ENCODE measurements at regions not wholly inside any gene's neighbourhood (a gene's known extent, or its start where the extent isn't known, plus 50 kb on each side); places are given as distances from the start of the nearest gene placed in this dataset.

GRCh38 chr18:78158943-78159342 lies 820.7 kb upstream of the SALL3 start:
- Histone ChIP-seq H3K4me1 (ENCODE audit: insufficient read depth, low read length) (0 out of 2 replicates have a peak, but pooled peaks cover 3% of the 10 kb centered on the region), H3K36me3 (ENCODE audit: insufficient read depth, low read depth, low read length) (no peaks in the 10 kb centered on the region), H3K4me3 (ENCODE audit: low read length) (no peak overlapping the region), H3K27ac (ENCODE audit: low read length) (no peak overlapping the region), H3K9ac (ENCODE audit: low read depth, low read length) (no peak overlapping the region), H3K27me3 (ENCODE audit: insufficient read depth, low read length) (no peaks in the 10 kb centered on the region), H3K9me3 (ENCODE audit: insufficient read depth, low read depth, low read length) (no peaks in the 10 kb centered on the region)

DNA sequence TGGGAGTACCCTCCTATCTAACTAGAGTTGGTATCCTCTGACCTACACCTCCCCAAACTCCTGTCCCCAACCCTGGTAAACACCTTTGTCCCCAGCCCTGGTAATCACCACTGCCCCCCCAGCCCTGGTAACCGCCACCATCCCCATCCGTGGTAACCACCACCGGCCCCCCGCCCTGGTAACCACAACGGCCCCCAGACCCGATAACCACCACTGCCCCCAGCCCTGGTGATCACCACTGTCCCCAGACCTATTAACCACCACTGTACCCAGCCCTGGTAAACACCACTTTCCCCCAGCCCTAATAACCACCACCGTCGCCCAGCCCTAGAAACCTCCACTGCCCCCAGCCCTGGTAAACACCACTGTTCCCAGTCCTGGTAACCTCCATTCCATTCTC lies 820.2 kb upstream of the SALL3 start:
- Histone ChIP-seq H3K4me1 (ENCODE audit: insufficient read depth, low read length) (no peaks in the 10 kb centered on the region), H3K9me3 (ENCODE audit: insufficient read depth, low read depth, low read length) (no peaks in the 10 kb centered on the region), H3K36me3 (ENCODE audit: insufficient read depth, low read depth, low read length) (no peaks in the 10 kb centered on the region), H3K27me3 (ENCODE audit: insufficient read depth, low read length) (no peaks in the 10 kb centered on the region), H3K4me3 (ENCODE audit: low read length) (no peak overlapping the region), H3K9ac (ENCODE audit: low read depth, low read length) (no peak overlapping the region), H3K27ac (ENCODE audit: low read length) (no peak overlapping the region)

DNA sequence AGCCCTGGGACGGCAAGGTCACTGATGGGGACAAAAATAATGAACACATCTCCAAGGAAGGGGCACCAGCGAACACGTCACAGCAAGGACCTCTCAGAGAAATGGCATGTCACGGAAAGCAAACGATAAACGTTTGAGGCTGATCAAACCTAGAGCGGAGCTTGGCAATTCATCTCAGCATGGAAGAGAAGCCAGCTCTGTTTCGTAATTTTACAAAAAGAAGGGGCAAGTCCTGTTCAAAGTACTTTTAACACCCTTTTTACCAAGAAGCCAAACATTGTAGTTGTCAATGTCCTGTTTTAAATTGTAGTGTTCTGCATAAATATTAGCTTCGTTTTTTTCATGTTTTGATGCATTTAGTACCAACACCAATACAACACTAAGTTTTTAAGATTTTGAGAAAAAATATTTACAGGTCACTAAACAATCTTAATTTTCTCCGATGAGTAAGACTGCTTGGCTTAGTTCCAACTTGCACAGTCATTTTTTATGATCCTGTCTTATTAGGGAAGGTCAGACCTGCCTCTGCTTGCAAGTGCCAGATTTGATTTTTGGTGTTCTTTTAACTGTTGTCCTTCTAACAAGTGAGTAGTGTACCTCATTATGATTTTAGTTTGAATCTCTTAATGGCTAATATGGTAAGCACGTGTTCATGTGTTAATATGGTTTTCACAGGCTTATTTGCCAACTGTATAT lies 818.5 kb upstream of the SALL3 start:
- Histone ChIP-seq H3K4me1 (ENCODE audit: insufficient read depth, low read length) (no peaks in the 10 kb centered on the region), H3K4me3 (ENCODE audit: low read length) (no peak overlapping the region), H3K27me3 (ENCODE audit: insufficient read depth, low read length) (no peaks in the 10 kb centered on the region), H3K36me3 (ENCODE audit: insufficient read depth, low read depth, low read length) (no peaks in the 10 kb centered on the region), H3K27ac (ENCODE audit: low read length) (no peak overlapping the region), H3K9me3 (ENCODE audit: insufficient read depth, low read depth, low read length) (no peaks in the 10 kb centered on the region), H3K9ac (ENCODE audit: low read depth, low read length) (no peak overlapping the region)

GRCh38 chr18:78165525-78165924 lies 814.1 kb upstream of the SALL3 start:
- no peaks in the 10 kb centered on the region for H3K36me3 ChIP-seq (ENCODE audit: insufficient read depth, low read depth, low read length)
- H3K27ac ChIP-seq (ENCODE audit: low read length): no peak overlapping the region
- no peak overlapping the region for H3K4me3 ChIP-seq (ENCODE audit: low read length)
- no peaks in the 10 kb centered on the region for H3K9me3 ChIP-seq (ENCODE audit: insufficient read depth, low read depth, low read length)
- no peak overlapping the region for H3K9ac ChIP-seq (ENCODE audit: low read depth, low read length)
- H3K4me1 ChIP-seq (ENCODE audit: insufficient read depth, low read length): no peaks in the 10 kb centered on the region
- H3K27me3 ChIP-seq (ENCODE audit: insufficient read depth, low read length): no peaks in the 10 kb centered on the region

DNA sequence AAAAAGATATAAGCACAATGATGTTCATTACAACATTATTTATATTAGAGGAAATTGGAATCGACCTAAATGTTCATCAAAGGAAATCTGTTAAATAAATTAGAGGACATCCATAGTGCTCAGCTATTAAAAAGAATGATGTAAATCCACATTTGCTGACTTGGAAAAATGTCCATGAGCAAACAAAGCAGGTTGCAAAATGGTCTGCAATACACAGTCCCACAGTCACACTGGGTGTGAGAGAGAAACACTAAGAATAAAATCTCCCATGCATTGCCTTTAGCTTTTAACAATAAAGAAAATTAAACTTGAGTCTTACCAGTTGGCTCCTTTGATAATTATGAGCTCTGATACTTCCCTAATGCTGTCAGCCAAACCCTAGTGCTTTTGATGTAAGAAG lies 811.1 kb upstream of the SALL3 start:
- H3K27ac ChIP-seq (ENCODE audit: low read length): no peak overlapping the region
- no peaks in the 10 kb centered on the region for H3K27me3 ChIP-seq (ENCODE audit: insufficient read depth, low read length)
- no peaks in the 10 kb centered on the region for H3K9me3 ChIP-seq (ENCODE audit: insufficient read depth, low read depth, low read length)
- no peak overlapping the region for H3K4me3 ChIP-seq (ENCODE audit: low read length)
- no peaks in the 10 kb centered on the region for H3K36me3 ChIP-seq (ENCODE audit: insufficient read depth, low read depth, low read length)
- no peaks in the 10 kb centered on the region for H3K4me1 ChIP-seq (ENCODE audit: insufficient read depth, low read length)
- no peak overlapping the region for H3K9ac ChIP-seq (ENCODE audit: low read depth, low read length)

- Histone ChIP-seq H3K4me1 (ENCODE audit: insufficient read depth, low read length) (no peaks in the 10 kb centered on the region), H3K9ac (ENCODE audit: low read depth, low read length) (no peak overlapping the region), H3K27me3 (ENCODE audit: insufficient read depth, low read length) (no peaks in the 10 kb centered on the region), H3K9me3 (ENCODE audit: insufficient read depth, low read depth, low read length) (no peaks in the 10 kb centered on the region), H3K4me3 (ENCODE audit: low read length) (no peak overlapping the region), H3K27ac (ENCODE audit: low read length) (no peak overlapping the region), H3K36me3 (ENCODE audit: insufficient read depth, low read depth, low read length) (no peaks in the 10 kb centered on the region)
These were observed 810.3 kb upstream of the SALL3 start for GRCh38 chr18:78169174-78169864.

- Histone ChIP-seq H3K9ac (ENCODE audit: low read depth, low read length) (no peak overlapping the region), H3K9me3 (ENCODE audit: insufficient read depth, low read depth, low read length) (no peaks in the 10 kb centered on the region), H3K27me3 (ENCODE audit: insufficient read depth, low read length) (no peaks in the 10 kb centered on the region)
These were observed 807.7 kb upstream of the SALL3 start for GRCh38 chr18:78171954-78172353.

DNA sequence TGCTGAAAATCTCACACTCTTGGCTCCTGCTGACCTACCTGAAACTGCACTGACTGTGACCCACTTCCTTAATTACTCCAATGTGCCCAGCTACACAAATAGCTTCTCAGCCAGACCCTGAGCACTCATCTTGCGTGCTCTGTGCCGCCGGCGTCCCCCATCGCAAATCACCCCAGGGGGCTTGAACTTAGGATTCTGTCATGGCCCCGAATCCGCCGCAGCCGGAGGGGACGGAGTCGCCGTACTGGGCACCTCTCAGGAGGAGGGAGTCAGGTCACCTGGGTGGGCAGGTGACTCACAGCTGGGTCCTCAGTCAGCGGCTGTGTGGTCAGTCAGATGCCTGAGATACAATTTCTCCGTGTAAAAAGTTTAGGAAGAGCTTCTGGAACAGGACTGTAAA lies 804.9 kb upstream of the SALL3 start:
- Histone ChIP-seq H3K9ac (ENCODE audit: low read depth, low read length) (no peak overlapping the region), H3K27ac (ENCODE audit: low read length) (no peak overlapping the region), H3K4me3 (ENCODE audit: low read length) (no peak overlapping the region), H3K27me3 (ENCODE audit: insufficient read depth, low read length) (no peaks in the 10 kb centered on the region), H3K36me3 (ENCODE audit: insufficient read depth, low read depth, low read length) (no peaks in the 10 kb centered on the region), H3K9me3 (ENCODE audit: insufficient read depth, low read depth, low read length) (no peaks in the 10 kb centered on the region), H3K4me1 (ENCODE audit: insufficient read depth, low read length) (no peaks in the 10 kb centered on the region)

More at GRCh38 chr18:78171954-78172353, 807.7 kb upstream of the SALL3 start:
- Histone ChIP-seq H3K4me1 (ENCODE audit: insufficient read depth, low read length) (no peaks in the 10 kb centered on the region), H3K27ac (ENCODE audit: low read length) (no peak overlapping the region), H3K4me3 (ENCODE audit: low read length) (no peak overlapping the region), H3K36me3 (ENCODE audit: insufficient read depth, low read depth, low read length) (no peaks in the 10 kb centered on the region)

GRCh38 chr18:78178812-78179211 lies 800.8 kb upstream of the SALL3 start:
- no peaks in the 10 kb centered on the region for H3K9me3 ChIP-seq (ENCODE audit: insufficient read depth, low read depth, low read length)
- no peak overlapping the region for H3K9ac ChIP-seq (ENCODE audit: low read depth, low read length)
- H3K27ac ChIP-seq (ENCODE audit: low read length): no peak overlapping the region
- H3K36me3 ChIP-seq (ENCODE audit: insufficient read depth, low read depth, low read length): no peaks in the 10 kb centered on the region
- H3K27me3 ChIP-seq (ENCODE audit: insufficient read depth, low read length): no peaks in the 10 kb centered on the region
- no peaks in the 10 kb centered on the region for H3K4me1 ChIP-seq (ENCODE audit: insufficient read depth, low read length)
- H3K4me3 ChIP-seq (ENCODE audit: low read length): no peak overlapping the region

GRCh38 chr18:78180741-78181140 lies 798.9 kb upstream of the SALL3 start:
- Histone ChIP-seq H3K4me1 (ENCODE audit: insufficient read depth, low read length) (no peaks in the 10 kb centered on the region), H3K9me3 (ENCODE audit: insufficient read depth, low read depth, low read length) (no peaks in the 10 kb centered on the region), H3K9ac (ENCODE audit: low read depth, low read length) (no peak overlapping the region), H3K36me3 (ENCODE audit: insufficient read depth, low read depth, low read length) (no peaks in the 10 kb centered on the region), H3K4me3 (ENCODE audit: low read length) (no peak overlapping the region), H3K27ac (ENCODE audit: low read length) (no peak overlapping the region), H3K27me3 (ENCODE audit: insufficient read depth, low read length) (no peaks in the 10 kb centered on the region)

- Histone ChIP-seq H3K9ac (ENCODE audit: low read depth, low read length) (no peak overlapping the region), H3K4me1 (ENCODE audit: insufficient read depth, low read length) (no peaks in the 10 kb centered on the region), H3K27ac (ENCODE audit: low read length) (no peak overlapping the region), H3K4me3 (ENCODE audit: low read length) (no peak overlapping the region), H3K9me3 (ENCODE audit: insufficient read depth, low read depth, low read length) (no peaks in the 10 kb centered on the region), H3K36me3 (ENCODE audit: insufficient read depth, low read depth, low read length) (no peaks in the 10 kb centered on the region), H3K27me3 (ENCODE audit: insufficient read depth, low read length) (no peaks in the 10 kb centered on the region)
These were observed 795.8 kb upstream of the SALL3 start for GRCh38 chr18:78183815-78184214.

- H3K36me3 ChIP-seq (ENCODE audit: insufficient read depth, low read depth, low read length): no peaks in the 10 kb centered on the region
- no peak overlapping the region for H3K9ac ChIP-seq (ENCODE audit: low read depth, low read length)
- H3K27me3 ChIP-seq (ENCODE audit: insufficient read depth, low read length): no peaks in the 10 kb centered on the region
- peaks cover 6% of the 10 kb centered on the region; the same call in 1 of the 2 replicates for H3K4me1 ChIP-seq (ENCODE audit: insufficient read depth, low read length)
- no peak overlapping the region for H3K4me3 ChIP-seq (ENCODE audit: low read length)
- H3K9me3 ChIP-seq (ENCODE audit: insufficient read depth, low read depth, low read length): no peaks in the 10 kb centered on the region
- H3K27ac ChIP-seq (ENCODE audit: low read length): no peak overlapping the region
These were observed 788.3 kb upstream of the SALL3 start for GRCh38 chr18:78191276-78191675.
